SU-DHL-6 (cell line): ENCODE measurements at regions not wholly inside any gene's neighbourhood (a gene's known extent, or its start where the extent isn't known, plus 50 kb on each side); places are given as distances from the start of the nearest gene placed in this dataset.

Experiments used
- H2AFZ ChIP-seq: fragments of 200-600 bp; sonication (generic); 2 replicates; pipeline ENCODE4 v1.6.1; 2014; ENCODE audit warnings: low read depth, mild to moderate bottlenecking, moderate library complexity, mixed read lengths, antibody characterized with exemption, low read length; ENCODE audit not compliant: severe bottlenecking
- H3F3A ChIP-seq: fragments of 200-600 bp; shearing (Covaris generic); 2 replicates; pipeline ENCODE4 v1.6.0; 2016; ENCODE audit warnings: antibody characterized with exemption, mild to moderate bottlenecking; ENCODE audit not compliant: insufficient read depth
- H3K27ac ChIP-seq: fragments of 200-600 bp; sonication (generic); 2 replicates; pipeline ENCODE4 v1.5.1; 2016; ENCODE audit warnings: low read depth, mild to moderate bottlenecking, low read length, moderate library complexity, mixed read lengths
- H3K27me3 ChIP-seq: fragments of 200-600 bp; sonication (generic), shearing (Covaris generic); 2 replicates; pipeline ENCODE4 v1.6.0; 2014; ENCODE audit warnings: mild to moderate bottlenecking, low read length
- H3K36me3 ChIP-seq: fragments of 200-600 bp; sonication (generic); 2 replicates; pipeline ENCODE4 v1.6.1; 2014; ENCODE audit warnings: mild to moderate bottlenecking, low read length, mixed read lengths
- H3K4me2 ChIP-seq: fragments of 300-600, 200-600 bp; shearing (Covaris generic), sonication (generic); 2 replicates; pipeline ENCODE4 v1.6.0; 2014; ENCODE audit warnings: low read length, low read depth, mild to moderate bottlenecking; ENCODE audit not compliant: poor library complexity, severe bottlenecking
- H3K4me3 ChIP-seq: fragments of 200-600 bp; sonication (generic); 2 replicates; pipeline ENCODE4 v1.5.1; 2014; ENCODE audit warnings: antibody characterized with exemption, low read length, mild to moderate bottlenecking, mixed read lengths; ENCODE audit not compliant: insufficient read depth, poor library complexity, severe bottlenecking
- H3K79me2 ChIP-seq: fragments of 200-600 bp; sonication (generic); 2 replicates; pipeline ENCODE4 v1.6.1; 2014; ENCODE audit warnings: mild to moderate bottlenecking, low read length, moderate library complexity; ENCODE audit not compliant: insufficient read depth
- H3K9ac ChIP-seq: fragments of 200-600 bp; sonication (generic); 2 replicates; pipeline ENCODE4 v1.7.0; 2014; ENCODE audit warnings: mild to moderate bottlenecking, low read length
- H3K9me2 ChIP-seq: fragments of 200-600 bp; sonication (generic); replicated peaks from 2 replicates; pipeline ENCODE4 v1.6.1; 2014; ENCODE audit warnings: low read length; ENCODE audit not compliant: insufficient read depth
- H3K9me3 ChIP-seq: fragments of 200-600 bp; sonication (generic); 2 replicates; pipeline ENCODE4 v1.6.1; 2014; ENCODE audit warnings: low read length, mixed read lengths; ENCODE audit not compliant: insufficient read depth
- H4K20me1 ChIP-seq: fragments of 200-600 bp; sonication (generic); 2 replicates; pipeline ENCODE4 v1.6.1; 2014; ENCODE audit warnings: low read depth, mild to moderate bottlenecking, antibody characterized with exemption, low read length, moderate library complexity, mixed read lengths
- CTCF ChIP-seq: fragments of 200-600 bp; sonication (generic); IDR thresholded peaks from one replicate; pipeline ENCODE4 v1.5.1; 2017; ENCODE audit warnings: antibody characterized with exemption, mild to moderate bottlenecking, low read length, moderate library complexity; ENCODE audit not compliant: insufficient read depth, poor library complexity, severe bottlenecking
- EZH2phosphoT487 ChIP-seq: fragments of 200-600 bp; sonication (generic), shearing (Covaris generic); conservative IDR thresholded peaks from 2 replicates; pipeline ENCODE4 v1.6.1; 2018; ENCODE audit warnings: mild to moderate bottlenecking, antibody characterized with exemption, low read length, moderate library complexity, mixed read lengths

DNA sequence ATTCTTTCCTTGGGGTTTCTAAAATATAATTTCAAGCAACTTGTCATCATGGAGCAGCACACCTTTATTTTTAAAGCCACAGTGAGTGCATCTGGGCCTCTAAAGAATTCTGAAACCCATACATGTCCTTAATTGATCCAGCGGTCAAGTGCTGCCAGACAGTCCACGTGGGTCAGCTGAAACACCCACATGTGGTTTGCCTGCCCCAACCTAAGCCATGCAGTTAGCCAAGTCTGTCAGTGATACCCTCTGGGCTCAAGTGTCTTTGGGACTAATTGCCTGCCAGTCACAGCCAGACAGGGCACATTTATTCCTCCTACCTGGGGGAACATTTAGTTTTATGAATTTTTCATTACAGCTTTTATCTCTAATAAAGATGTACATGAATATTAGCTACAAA lies 291.4 kb upstream of the SLC30A5 start:
- H3K79me2 ChIP-seq = no peaks in the 10 kb centered on the region
- no peak overlapping the region for H3K4me2 ChIP-seq
- H2AFZ ChIP-seq = no peak overlapping the region
- no peak overlapping the region for H3K27ac ChIP-seq
- no peaks in the 10 kb centered on the region for H4K20me1 ChIP-seq
- no peak overlapping the region for H3K4me3 ChIP-seq
- no peak overlapping the region for H3K9ac ChIP-seq
- no peaks in the 10 kb centered on the region for H3K9me3 ChIP-seq
- H3K36me3 ChIP-seq = no peaks in the 10 kb centered on the region
- H3F3A ChIP-seq = no peaks in the 10 kb centered on the region
- TF ChIP-seq EZH2phosphoT487 (no peak), CTCF (no peak)
- no peaks in the 10 kb centered on the region for H3K27me3 ChIP-seq
- H3K9me2 ChIP-seq = no peaks in the 10 kb centered on the region

DNA sequence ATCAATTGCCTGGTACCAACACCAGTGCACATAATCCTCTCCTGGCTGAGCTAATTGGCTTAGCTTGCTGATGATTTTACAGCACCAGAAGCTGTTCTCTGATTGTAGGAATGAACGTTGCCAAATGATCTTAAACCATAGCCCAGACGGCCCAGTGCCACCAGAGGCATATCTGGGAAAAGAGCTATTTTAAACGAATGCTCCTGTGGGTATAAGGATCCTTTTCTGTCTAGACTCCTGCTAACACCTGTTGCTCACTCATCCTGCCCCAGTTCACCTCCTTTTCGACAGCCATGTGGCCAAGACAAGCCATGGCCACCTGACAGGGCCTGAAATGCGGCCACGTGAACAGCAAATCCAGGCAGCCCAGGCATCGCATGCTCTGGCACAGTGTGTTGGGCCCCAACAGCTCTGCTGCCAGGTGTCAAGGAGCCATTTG lies 289.9 kb upstream of the SLC30A5 start:
- no peak overlapping the region for H2AFZ ChIP-seq
- no peaks in the 10 kb centered on the region for H3K27me3 ChIP-seq
- H3K9ac ChIP-seq = no peak overlapping the region
- no peaks in the 10 kb centered on the region for H3K9me3 ChIP-seq
- H3K79me2 ChIP-seq = no peaks in the 10 kb centered on the region
- H3K4me3 ChIP-seq = no peak overlapping the region
- H3K9me2 ChIP-seq = no peaks in the 10 kb centered on the region
- no peaks in the 10 kb centered on the region for H3F3A ChIP-seq
- no peak overlapping the region for H3K4me2 ChIP-seq
- H3K36me3 ChIP-seq = no peaks in the 10 kb centered on the region
- TF ChIP-seq CTCF (no peak), EZH2phosphoT487 (no peak)
- no peaks in the 10 kb centered on the region for H4K20me1 ChIP-seq
- H3K27ac ChIP-seq = no peak overlapping the region

- Histone ChIP-seq H2AFZ (no peak overlapping the region), H3K9ac (no peak overlapping the region), H3K9me3 (no peaks in the 10 kb centered on the region), H3K27ac (no peak overlapping the region), H3K4me2 (no peak overlapping the region), H3K9me2 (no peaks in the 10 kb centered on the region), H3K27me3 (no peaks in the 10 kb centered on the region), H4K20me1 (no peaks in the 10 kb centered on the region), H3K79me2 (no peaks in the 10 kb centered on the region), H3F3A (no peaks in the 10 kb centered on the region), H3K4me3 (no peak overlapping the region), H3K36me3 (no peaks in the 10 kb centered on the region)
- no peak for TF ChIP-seq CTCF
- TF ChIP-seq EZH2phosphoT487 = no peak
Observed at GRCh38 chr5:68804343-68804742, 289.5 kb upstream of the SLC30A5 start.
